GM23338 (cell line): ENCODE measurements at regions not wholly inside any gene's neighbourhood (a gene's known extent, or its start where the extent isn't known, plus 50 kb on each side); places are given as distances from the start of the nearest gene placed in this dataset.

ENCODE experiments used
- ATAC-seq: fragments of 200-7000 bp; cut with Tn5 transposase; 3 replicates; pipeline ENCODE4 v1.9.1; 2020
- DNase-seq: peaks from one replicate; pipeline ENCODE4 v3.0.0-alpha.2; 2015; ENCODE audit warnings: low spot score
- H2AFZ ChIP-seq: fragments of 200-600 bp; sonication (generic); 2 replicates; pipeline ENCODE4 v1.8.0; 2016; ENCODE audit warnings: antibody characterized with exemption, mild to moderate bottlenecking, moderate library complexity
- H3F3A ChIP-seq: fragments of 200-600 bp; sonication (generic); replicated peaks from 2 replicates; pipeline ENCODE4 v1.8.0; 2017; ENCODE audit warnings: antibody characterized with exemption, mixed run types, low read depth
- H3K27ac ChIP-seq: fragments of 200-600 bp; sonication (generic); 2 replicates; pipeline ENCODE4 v1.6.1; 2016; ENCODE audit warnings: low read depth
- H3K27me3 ChIP-seq: fragments of 200-600 bp; sonication (generic); 2 replicates; pipeline ENCODE4 v1.8.0; 2016; ENCODE audit warnings: mild to moderate bottlenecking, mixed run types, moderate library complexity; ENCODE audit not compliant: insufficient read depth
- H3K36me3 ChIP-seq: fragments of 200-600 bp; sonication (generic); 2 replicates; pipeline ENCODE4 v1.8.0; 2016; ENCODE audit warnings: mild to moderate bottlenecking; ENCODE audit not compliant: insufficient read depth
- H3K4me1 ChIP-seq: fragments of 200-600 bp; sonication (generic); 2 replicates; pipeline ENCODE4 v1.8.0; 2016; ENCODE audit warnings: mild to moderate bottlenecking, moderate library complexity; ENCODE audit not compliant: insufficient read depth
- H3K4me2 ChIP-seq: fragments of 200-600 bp; sonication (generic); 2 replicates; pipeline ENCODE4 v1.7.1; 2017; ENCODE audit warnings: mixed run types
- H3K4me3 ChIP-seq: fragments of 200-600 bp; sonication (generic); 2 replicates; pipeline ENCODE4 v1.6.1; 2016; ENCODE audit warnings: mixed run types
- H3K79me2 ChIP-seq: fragments of 200-600 bp; sonication (generic); replicated peaks from 2 replicates; pipeline ENCODE4 v1.8.0; 2017; ENCODE audit warnings: mild to moderate bottlenecking; ENCODE audit not compliant: insufficient read depth
- H3K9me2 ChIP-seq: fragments of 200-600 bp; sonication (generic); 2 replicates; pipeline ENCODE4 v1.8.0; 2017; ENCODE audit not compliant: insufficient read depth
- H4K20me1 ChIP-seq: fragments of 200-600 bp; sonication (generic); replicated peaks from 2 replicates; pipeline ENCODE4 v1.8.0; 2017; ENCODE audit warnings: mild to moderate bottlenecking; ENCODE audit not compliant: insufficient read depth
- H3K27ac Mint-ChIP-seq: 2 replicates; pipeline ENCODE4 v1.8.0; 2020; ENCODE audit warnings: inconsistent platforms, mild to moderate bottlenecking, moderate library complexity, mixed read lengths
- H3K27me3 Mint-ChIP-seq: 3 replicates; pipeline ENCODE4 v1.8.0; 2022; ENCODE audit warnings: low read depth, mild to moderate bottlenecking, moderate library complexity, mixed read lengths, inconsistent platforms; ENCODE audit not compliant: insufficient read depth, poor library complexity
- H3K36me3 Mint-ChIP-seq: 3 replicates; pipeline ENCODE4 v1.8.0; 2021; ENCODE audit warnings: low read depth, mild to moderate bottlenecking, inconsistent platforms, moderate library complexity, mixed read lengths
- H3K4me1 Mint-ChIP-seq: 3 replicates; pipeline ENCODE4 v1.8.0; 2020; ENCODE audit warnings: mild to moderate bottlenecking, inconsistent platforms, mixed read lengths
- H3K4me3 Mint-ChIP-seq: 3 replicates; pipeline ENCODE4 v1.8.0; 2021; ENCODE audit warnings: moderate library complexity, mild to moderate bottlenecking, inconsistent platforms, mixed read lengths
- H3K9me3 Mint-ChIP-seq: 3 replicates; pipeline ENCODE4 v1.8.0; 2020; ENCODE audit warnings: moderate library complexity, mild to moderate bottlenecking, inconsistent platforms, mixed read lengths
- CREB1 ChIP-seq: fragments of 250-450 bp; sonication (Bioruptor Pico); IDR thresholded peaks from 2 replicates; pipeline ENCODE4 v1.5.0; 2020; ENCODE audit warnings: low read depth, mild to moderate bottlenecking, moderate library complexity
- CTCF ChIP-seq, 2 experiments: fragments of 200-600 bp in 1 of 2; sonication (generic) in 1 of 2; conservative IDR thresholded peaks; 2 replicates each; pipeline versions ENCODE4 v1.5.1 to v1.6.1; 2016 to 2017; ENCODE audit warnings: antibody characterized with exemption in 2 of 2, low read depth in 2 of 2, mild to moderate bottlenecking in 2 of 2, moderate library complexity in 1 of 2
- ETS1 ChIP-seq: IDR thresholded peaks from 2 replicates; pipeline ENCODE4 v1.6.1; 2016; ENCODE audit warnings: antibody characterized with exemption
- EZH2 ChIP-seq: fragments of 200-600 bp; sonication (generic); IDR thresholded peaks from one replicate; pipeline ENCODE4 v1.8.0; 2017; ENCODE audit warnings: antibody characterized with exemption, mild to moderate bottlenecking, low read depth; ENCODE audit not compliant: unreplicated experiment
- NANOG ChIP-seq: IDR thresholded peaks from 2 replicates; pipeline ENCODE4 v1.6.1; 2016; ENCODE audit warnings: antibody characterized with exemption, borderline replicate concordance
- POLR2AphosphoS5 ChIP-seq: IDR thresholded peaks from 2 replicates; pipeline ENCODE4 v1.6.1; 2016; ENCODE audit warnings: antibody characterized with exemption, low read depth
- STAT1 ChIP-seq: IDR thresholded peaks from one replicate; pipeline ENCODE4 v1.6.1; 2016; ENCODE audit warnings: antibody characterized with exemption; ENCODE audit not compliant: unreplicated experiment
- ZNF331 ChIP-seq: fragments of 250-450 bp; sonication (Bioruptor Pico); IDR thresholded peaks from 2 replicates; pipeline ENCODE4 v1.5.0; 2020; ENCODE audit warnings: low read depth, mild to moderate bottlenecking, moderate library complexity
- ZNF462 ChIP-seq: fragments of 250-450 bp; sonication (Bioruptor Pico); IDR thresholded peaks from 2 replicates; pipeline ENCODE4 v1.5.0; 2020; ENCODE audit warnings: mild to moderate bottlenecking, moderate library complexity

- H3F3A ChIP-seq: no peaks in the 10 kb centered on the region
- H3K27me3 ChIP-seq: no peaks in the 10 kb centered on the region
- Mint-ChIP-seq H3K27me3 (no peaks in the 10 kb centered on the region), H3K27ac (no peak overlapping the region), H3K36me3 (no peaks in the 10 kb centered on the region), H3K4me1 (peaks cover 6% of the 10 kb centered on the region; the same call in 2 of the 3 replicates), H3K9me3 (peaks cover 34% of the 10 kb centered on the region), H3K4me3 (no peak overlapping the region)
- no peaks in the 10 kb centered on the region for H3K36me3 ChIP-seq
- no peak overlapping the region for H3K4me2 ChIP-seq
- H3K79me2 ChIP-seq: no peaks in the 10 kb centered on the region
- DNase-seq (no peak), ATAC-seq (peak; percentile 67)
- no peak overlapping the region for H3K27ac ChIP-seq
- no peak overlapping the region for H3K4me3 ChIP-seq
- H3K4me1 ChIP-seq: no peaks in the 10 kb centered on the region
- no peak for TF ChIP-seq ZNF331
- no peak for TF ChIP-seq POLR2AphosphoS5
- no peak for TF ChIP-seq ZNF462 (CRISPR knock-in tag)
- TF ChIP-seq CTCF (conservative IDR thresholded peaks at IDR 0.05; ENCODE audit: low read depth in 2 of 2): no peak
- no peak for TF ChIP-seq NANOG
- no peak for TF ChIP-seq EZH2
- TF ChIP-seq ETS1: no peak
- TF ChIP-seq CREB1: no peak
- no peak for TF ChIP-seq STAT1
- H3K9me2 ChIP-seq: no peaks in the 10 kb centered on the region; the same call in 1 of the 2 replicates
- no peak overlapping the region for H2AFZ ChIP-seq
- no peaks in the 10 kb centered on the region for H4K20me1 ChIP-seq
Observed at GRCh38 chr15:55008421-55008820, 188.3 kb downstream of the RSL24D1 start.
